Ishikawa (cell line): ENCODE measurements at regions not wholly inside any gene's neighbourhood (a gene's known extent, or its start where the extent isn't known, plus 50 kb on each side); places are given as distances from the start of the nearest gene placed in this dataset.

Source experiments
- CEBPB ChIP-seq: IDR thresholded peaks from 2 replicates; pipeline ENCODE4 v1.6.1; 2012
- CREB1 ChIP-seq: IDR thresholded peaks from 2 replicates; pipeline ENCODE4 v1.6.1; 2012; ENCODE audit warnings: low read depth
- EGR1 ChIP-seq: IDR thresholded peaks from 2 replicates; pipeline ENCODE4 v1.6.1; 2012
- EP300 ChIP-seq: IDR thresholded peaks from 2 replicates; pipeline ENCODE4 v1.6.1; 2012; ENCODE audit warnings: borderline replicate concordance
- FOXM1 ChIP-seq: IDR thresholded peaks from 2 replicates; pipeline ENCODE4 v1.6.1; 2012; ENCODE audit warnings: low read depth, borderline replicate concordance
- NFIC ChIP-seq: IDR thresholded peaks from 2 replicates; pipeline ENCODE4 v1.6.1; 2012
- RAD21 ChIP-seq: IDR thresholded peaks from 2 replicates; pipeline ENCODE4 v1.6.1; 2012; ENCODE audit warnings: low read depth
- TAF1 ChIP-seq: IDR thresholded peaks from 2 replicates; pipeline ENCODE4 v1.6.1; 2012; ENCODE audit warnings: low read depth, mild to moderate bottlenecking
- TCF12 ChIP-seq: IDR thresholded peaks from 2 replicates; pipeline ENCODE4 v1.6.1; 2012; ENCODE audit warnings: low read depth
- TEAD4 ChIP-seq: IDR thresholded peaks from 2 replicates; pipeline ENCODE4 v1.6.1; 2012
- YY1 ChIP-seq: IDR thresholded peaks from 2 replicates; pipeline ENCODE4 v1.6.1; 2012; ENCODE audit warnings: low read depth
- ZBTB7A ChIP-seq: IDR thresholded peaks from 2 replicates; pipeline ENCODE4 v1.6.1; 2012; ENCODE audit warnings: low read depth
- TF ChIP-seq, protein P1 (sequence below): IDR thresholded peaks from 2 replicates; pipeline ENCODE4 v1.6.1; 2012
- TF ChIP-seq, protein P2 (sequence below): IDR thresholded peaks from 2 replicates; pipeline ENCODE4 v1.6.1; 2012
- TF ChIP-seq, protein P3 (sequence below): IDR thresholded peaks from 2 replicates; pipeline ENCODE4 v1.6.1; 2012; ENCODE audit warnings: low read depth, mild to moderate bottlenecking

DNA sequence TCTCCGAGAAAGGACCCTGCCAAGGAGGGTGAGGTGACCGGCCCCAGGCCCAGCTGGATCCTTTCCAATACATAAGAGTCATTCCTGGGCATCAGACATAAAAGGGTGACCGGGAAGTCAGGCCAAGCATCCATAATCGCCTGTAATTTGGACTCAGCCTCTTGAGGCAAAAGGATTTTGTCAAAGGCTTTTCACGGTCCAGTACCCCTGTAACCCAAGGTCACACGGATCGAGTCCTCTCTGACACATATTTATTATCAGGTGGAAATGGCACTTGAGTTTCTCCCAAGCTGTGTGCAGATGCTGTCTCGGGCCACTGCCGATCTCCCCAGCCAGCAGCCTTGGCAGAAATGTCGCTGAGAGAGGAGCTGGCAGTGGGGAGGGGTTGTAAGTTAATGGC lies 556.5 kb downstream of the MN1 start:
- TF ChIP-seq CEBPB (no peak), TCF12 (no peak), RAD21 (no peak), TAF1 (no peak), EP300 (no peak), CREB1 (no peak), FOXM1 (no peak), EGR1 (no peak), TEAD4 (no peak), YY1 (no peak), ZBTB7A (no peak), NFIC (no peak)
- TF ChIP-seq, protein P1, sequence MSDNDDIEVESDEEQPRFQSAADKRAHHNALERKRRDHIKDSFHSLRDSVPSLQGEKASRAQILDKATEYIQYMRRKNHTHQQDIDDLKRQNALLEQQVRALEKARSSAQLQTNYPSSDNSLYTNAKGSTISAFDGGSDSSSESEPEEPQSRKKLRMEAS: no peak
- TF ChIP-seq, protein P2, sequence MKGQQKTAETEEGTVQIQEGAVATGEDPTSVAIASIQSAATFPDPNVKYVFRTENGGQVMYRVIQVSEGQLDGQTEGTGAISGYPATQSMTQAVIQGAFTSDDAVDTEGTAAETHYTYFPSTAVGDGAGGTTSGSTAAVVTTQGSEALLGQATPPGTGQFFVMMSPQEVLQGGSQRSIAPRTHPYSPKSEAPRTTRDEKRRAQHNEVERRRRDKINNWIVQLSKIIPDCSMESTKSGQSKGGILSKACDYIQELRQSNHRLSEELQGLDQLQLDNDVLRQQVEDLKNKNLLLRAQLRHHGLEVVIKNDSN: no peak
- TF ChIP-seq, protein P3, sequence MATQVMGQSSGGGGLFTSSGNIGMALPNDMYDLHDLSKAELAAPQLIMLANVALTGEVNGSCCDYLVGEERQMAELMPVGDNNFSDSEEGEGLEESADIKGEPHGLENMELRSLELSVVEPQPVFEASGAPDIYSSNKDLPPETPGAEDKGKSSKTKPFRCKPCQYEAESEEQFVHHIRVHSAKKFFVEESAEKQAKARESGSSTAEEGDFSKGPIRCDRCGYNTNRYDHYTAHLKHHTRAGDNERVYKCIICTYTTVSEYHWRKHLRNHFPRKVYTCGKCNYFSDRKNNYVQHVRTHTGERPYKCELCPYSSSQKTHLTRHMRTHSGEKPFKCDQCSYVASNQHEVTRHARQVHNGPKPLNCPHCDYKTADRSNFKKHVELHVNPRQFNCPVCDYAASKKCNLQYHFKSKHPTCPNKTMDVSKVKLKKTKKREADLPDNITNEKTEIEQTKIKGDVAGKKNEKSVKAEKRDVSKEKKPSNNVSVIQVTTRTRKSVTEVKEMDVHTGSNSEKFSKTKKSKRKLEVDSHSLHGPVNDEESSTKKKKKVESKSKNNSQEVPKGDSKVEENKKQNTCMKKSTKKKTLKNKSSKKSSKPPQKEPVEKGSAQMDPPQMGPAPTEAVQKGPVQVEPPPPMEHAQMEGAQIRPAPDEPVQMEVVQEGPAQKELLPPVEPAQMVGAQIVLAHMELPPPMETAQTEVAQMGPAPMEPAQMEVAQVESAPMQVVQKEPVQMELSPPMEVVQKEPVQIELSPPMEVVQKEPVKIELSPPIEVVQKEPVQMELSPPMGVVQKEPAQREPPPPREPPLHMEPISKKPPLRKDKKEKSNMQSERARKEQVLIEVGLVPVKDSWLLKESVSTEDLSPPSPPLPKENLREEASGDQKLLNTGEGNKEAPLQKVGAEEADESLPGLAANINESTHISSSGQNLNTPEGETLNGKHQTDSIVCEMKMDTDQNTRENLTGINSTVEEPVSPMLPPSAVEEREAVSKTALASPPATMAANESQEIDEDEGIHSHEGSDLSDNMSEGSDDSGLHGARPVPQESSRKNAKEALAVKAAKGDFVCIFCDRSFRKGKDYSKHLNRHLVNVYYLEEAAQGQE: no peak

DNA sequence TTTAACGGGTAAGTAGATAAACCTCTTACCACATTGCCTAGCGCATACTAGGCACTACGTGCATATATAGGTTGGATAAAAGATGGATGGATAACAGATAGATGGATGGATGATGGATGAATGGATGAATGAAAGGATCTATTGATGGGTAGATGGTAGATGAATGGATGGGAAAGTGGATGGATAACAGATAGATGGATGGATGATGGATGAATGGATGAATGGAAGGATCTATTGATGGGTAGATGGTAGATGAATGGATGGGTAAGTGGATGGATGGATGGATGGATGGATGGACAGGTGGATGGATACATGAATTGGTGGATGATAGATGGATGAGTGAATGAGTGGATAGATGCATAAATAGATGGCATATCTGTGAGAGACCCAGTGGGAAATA lies 555.0 kb downstream of the MN1 start:
- TF ChIP-seq, protein P3: no peak
- TF ChIP-seq CREB1 (no peak), ZBTB7A (no peak), NFIC (no peak), EGR1 (no peak), TAF1 (no peak), RAD21 (no peak), TCF12 (no peak), CEBPB (no peak), YY1 (no peak), EP300 (no peak), FOXM1 (no peak), TEAD4 (no peak)
- TF ChIP-seq, protein P1: no peak
- TF ChIP-seq, protein P2: no peak

DNA sequence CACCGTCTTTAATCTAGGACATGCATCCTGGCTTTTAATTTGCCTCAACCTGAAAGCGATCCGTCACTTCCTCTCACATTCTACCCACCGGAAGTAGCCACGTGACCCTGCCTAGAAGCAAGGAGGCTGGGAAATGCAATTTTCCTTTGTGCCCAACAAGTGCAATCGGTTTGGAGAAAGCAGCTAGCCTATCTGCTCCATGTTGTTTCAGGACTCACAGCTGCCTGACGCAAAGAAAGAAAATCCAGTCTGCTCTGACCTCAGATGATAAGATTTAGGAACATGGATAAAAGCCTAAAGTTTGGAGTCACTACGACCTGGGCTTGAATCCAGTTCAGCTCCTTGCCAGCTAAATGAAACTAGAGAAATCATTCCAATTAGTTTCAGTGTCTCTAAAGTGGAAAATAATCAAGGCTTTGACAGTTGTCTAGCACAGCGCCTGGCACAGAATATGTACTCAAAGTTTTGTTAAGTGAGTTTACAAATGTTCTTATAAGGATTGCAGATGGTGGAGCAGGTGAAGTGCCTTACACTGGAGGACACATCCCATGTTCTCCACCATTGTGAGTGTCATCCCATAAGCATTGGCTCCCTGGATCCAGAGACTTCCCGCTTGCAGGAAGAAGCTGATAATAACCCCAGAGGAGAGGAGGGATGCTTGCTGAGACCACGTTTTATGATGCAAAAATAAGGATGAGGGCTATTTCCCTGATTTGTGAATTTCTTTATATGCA lies 553.7 kb downstream of the MN1 start:
- no peak for TF ChIP-seq EGR1
- TF ChIP-seq, protein P1: no peak
- TF ChIP-seq, protein P2: peak; percentile 49; the same call in 1 of the 2 replicates

DNA sequence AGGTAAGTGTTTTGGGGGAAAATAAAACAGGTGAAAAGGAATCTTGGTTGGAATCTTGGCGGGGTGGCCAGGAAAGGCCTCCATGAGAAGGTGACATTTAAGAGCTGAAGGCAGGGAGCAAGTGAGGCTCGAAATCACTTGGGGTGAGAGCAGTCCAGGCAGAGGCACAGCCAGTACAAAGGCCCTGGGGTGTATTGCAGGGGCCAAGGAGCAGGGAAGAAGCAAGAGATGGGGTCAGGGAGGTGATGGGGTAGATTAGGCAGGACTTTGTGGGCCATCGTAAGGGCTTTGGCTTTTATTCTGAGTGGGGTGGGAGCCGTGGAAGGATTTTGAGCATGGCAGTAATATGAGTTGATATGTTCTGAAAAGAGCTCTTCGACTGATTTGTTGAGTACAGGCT lies 551.1 kb downstream of the MN1 start:
- TF ChIP-seq TAF1 (no peak), EP300 (no peak), YY1 (no peak)

DNA sequence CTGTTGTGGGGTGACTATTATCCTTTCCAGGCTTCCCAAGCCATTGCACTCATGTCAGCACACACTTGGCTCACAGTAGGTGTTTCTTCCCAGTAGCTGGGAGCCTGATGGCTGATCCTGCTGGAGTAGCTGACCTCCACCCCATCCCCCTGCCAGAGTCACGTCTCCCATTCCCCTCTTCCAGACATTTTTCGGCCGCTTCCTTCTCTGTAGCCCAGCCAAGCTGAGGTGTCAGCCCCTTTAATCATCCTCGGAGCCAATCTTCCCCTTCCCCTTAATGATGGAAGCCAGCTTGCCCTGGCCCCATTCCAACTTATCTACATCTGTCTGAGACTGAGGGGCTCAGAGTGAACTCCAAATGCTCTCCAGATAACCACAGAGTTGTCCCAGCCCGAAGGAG lies 550.7 kb downstream of the MN1 start:
- TF ChIP-seq YY1 (no peak), NFIC (no peak), ZBTB7A (no peak), CEBPB (no peak), RAD21 (no peak), EP300 (no peak), TEAD4 (no peak), TAF1 (no peak), FOXM1 (no peak), TCF12 (no peak), CREB1 (no peak)
- TF ChIP-seq, protein P3: no peak
- TF ChIP-seq, protein P2: no peak
- TF ChIP-seq, protein P1: no peak
